ENCODE measurements at regions not wholly inside any gene's neighbourhood (a gene's known extent, or its start where the extent isn't known, plus 50 kb on each side); places are given as distances from the start of the nearest gene placed in this dataset.
A peak's percentile ranks its signal among the peaks of the same experiment; 100 is the strongest.
"Not testable (repeated sequence)": the region's sequence is repeated elsewhere in the genome, so short reads cannot be mapped to it uniquely, and the experiment has no call there.

- DNase-seq, result no peak
Observed at GRCh38 chr2:144924827-144925226, 404.9 kb upstream of the ZEB2 start.

DNA sequence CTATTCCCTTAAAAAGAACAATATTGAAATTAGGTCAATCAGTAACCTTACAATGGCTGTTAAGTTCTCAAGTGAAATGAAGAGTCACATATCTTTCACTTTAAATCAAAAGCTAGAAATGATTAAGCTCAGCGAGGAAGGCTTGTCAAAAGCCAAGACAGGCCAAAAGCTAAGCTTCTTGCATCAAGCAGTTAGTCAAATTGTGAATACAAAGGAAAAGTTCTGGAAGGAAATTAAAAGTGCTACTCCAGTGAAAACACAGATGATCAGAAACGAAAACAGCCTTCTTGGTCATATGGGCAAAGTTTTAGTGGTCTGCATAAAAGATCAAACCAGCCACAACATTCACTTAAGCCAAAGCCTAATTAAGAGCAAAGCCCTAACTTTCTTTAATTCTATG, 402.6 kb upstream of the ZEB2 start:
- peak in 1 of 5 experiments; percentile 58 for DNase-seq

DNA sequence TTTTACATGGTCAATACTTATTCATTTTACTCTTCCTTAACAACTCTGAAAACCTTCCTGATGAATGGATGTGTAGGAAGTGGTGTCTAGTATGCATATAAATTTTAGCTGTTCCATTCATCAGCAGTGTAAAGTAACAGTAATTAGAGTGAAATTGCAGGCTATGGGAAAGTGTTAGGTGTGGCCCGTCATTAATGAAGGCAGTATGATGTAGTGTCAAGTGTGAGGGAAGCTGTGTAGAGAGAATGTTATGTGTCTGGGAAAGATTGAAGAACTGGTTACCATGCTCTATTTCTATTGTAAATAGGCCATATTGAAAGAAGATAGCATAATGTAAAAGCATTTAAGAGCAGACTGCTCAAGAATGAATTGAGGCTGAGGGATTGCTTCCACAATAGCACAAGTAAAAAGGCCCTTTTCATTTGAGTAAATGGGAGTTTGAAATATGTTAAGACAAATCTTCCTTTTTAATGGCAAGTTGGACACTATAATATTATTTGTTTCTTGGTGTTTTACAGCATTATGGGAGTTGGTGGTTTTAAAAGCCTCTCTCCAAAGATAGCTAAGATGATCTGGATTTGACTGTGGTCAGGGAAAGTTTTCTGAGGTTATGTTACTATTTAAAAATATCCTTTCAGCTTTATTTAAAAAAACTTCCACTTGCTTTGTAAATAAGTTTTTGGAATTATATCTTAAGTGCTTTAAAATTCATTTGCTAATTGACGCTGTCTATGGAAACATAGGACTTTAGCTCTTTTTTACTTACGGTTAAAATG, 401.0 kb upstream of the ZEB2 start:
- no peak for DNase-seq

- DNase-seq, result no peak
Observed at GRCh38 chr2:144914622-144915318, 394.9 kb upstream of the ZEB2 start.

GRCh38 chr2:144914113-144914512, 394.2 kb upstream of the ZEB2 start:
- DNase-seq, result no peak

- DNase-seq, result no peak
Observed at GRCh38 chr2:144912206-144912605, 392.3 kb upstream of the ZEB2 start.

- DNase-seq, result no peak
Observed at GRCh38 chr2:144905956-144906355, 386.0 kb upstream of the ZEB2 start.

- no peak for DNase-seq
Observed at GRCh38 chr2:144904612-144905011, 384.7 kb upstream of the ZEB2 start.

DNA sequence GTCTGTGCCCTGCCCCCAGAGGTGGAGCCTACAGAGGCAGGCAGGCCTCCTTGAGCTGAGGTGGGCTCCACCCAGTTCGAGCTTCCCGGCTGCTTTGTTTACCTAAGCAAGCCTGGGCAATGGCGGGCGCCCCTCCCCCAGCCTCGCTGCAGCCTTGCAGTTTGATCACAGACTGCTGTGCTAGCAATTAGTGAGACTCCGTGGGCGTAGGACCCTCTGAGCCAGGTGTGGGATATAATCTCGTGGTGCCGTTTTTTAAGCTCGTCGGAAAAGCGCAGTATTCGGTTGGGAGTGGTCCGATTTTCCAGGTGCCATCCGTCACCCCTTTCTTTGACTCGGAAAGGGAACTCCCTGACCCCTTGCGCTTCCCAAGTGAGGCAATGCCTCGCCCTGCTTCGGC, 383.1 kb upstream of the ZEB2 start:
- DNase-seq, result not testable (repeated sequence)

- not testable (repeated sequence) for DNase-seq
Observed at GRCh38 chr2:144901386-144901785, 381.5 kb upstream of the ZEB2 start.

DNA sequence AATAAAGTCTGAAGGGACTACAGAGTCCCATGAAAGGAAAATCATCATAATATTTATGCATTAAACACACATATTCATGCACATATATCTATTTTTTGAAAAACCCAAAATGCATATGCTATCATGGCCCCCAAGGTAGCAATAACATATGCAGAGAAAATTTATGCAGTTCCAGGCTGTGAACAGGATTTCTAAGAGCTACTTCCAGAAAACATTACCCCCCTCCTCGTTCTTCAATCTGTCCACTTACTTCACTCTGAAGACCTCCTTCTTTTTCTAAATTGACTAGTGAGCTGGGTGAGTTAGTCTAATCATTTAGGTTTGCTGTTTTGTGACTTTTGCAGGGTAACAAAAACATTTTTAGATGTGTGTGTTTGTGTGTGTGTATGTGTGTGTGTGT, 376.4 kb upstream of the ZEB2 start:
- DNase-seq, result no peak

DNA sequence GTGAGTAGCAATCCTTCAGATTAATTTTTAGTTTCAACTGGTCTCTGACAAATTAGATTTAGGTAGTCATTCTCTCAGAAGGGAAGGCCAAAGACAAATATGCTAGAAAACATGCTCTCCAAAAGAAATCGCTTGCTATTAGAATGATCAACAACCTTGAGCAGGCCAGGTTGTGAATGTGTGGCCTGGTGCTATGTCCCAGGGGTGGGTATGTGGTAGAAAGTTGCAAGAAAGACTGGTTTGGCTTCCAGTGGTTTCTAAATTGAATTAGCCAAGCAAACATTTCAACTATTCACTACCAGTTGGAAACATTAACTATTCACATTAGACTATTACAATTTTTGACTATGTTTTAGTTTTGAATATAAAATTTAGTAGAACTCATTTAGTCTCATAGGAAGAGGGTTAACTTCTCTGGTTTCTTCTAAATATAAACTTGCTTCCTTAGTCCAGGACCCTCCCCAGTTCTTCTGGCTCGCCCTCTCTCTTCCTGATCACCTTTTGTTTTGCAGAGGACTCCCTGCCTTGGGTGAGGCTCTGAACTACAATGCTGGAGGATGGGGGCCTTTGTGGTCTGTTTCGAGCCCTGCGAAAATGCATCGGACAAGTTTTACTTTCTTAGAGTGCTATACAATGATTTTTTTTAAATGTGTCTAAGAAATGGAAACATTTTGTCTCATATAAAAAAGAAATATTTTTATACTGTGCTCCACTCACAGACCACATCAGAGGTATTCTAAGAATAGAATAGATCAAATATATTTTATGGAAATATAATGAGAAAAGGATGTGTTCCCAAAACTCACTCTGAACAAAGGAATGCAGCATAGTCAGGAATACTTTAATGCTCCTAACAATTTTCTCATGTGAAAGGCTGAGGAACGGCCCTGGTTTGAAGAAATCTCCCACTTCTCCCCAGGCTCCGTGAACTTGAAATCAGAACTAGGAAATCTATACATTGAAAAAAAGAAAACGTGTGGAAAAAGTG, 375.0 kb upstream of the ZEB2 start:
- DNase-seq, result no peak

DNA sequence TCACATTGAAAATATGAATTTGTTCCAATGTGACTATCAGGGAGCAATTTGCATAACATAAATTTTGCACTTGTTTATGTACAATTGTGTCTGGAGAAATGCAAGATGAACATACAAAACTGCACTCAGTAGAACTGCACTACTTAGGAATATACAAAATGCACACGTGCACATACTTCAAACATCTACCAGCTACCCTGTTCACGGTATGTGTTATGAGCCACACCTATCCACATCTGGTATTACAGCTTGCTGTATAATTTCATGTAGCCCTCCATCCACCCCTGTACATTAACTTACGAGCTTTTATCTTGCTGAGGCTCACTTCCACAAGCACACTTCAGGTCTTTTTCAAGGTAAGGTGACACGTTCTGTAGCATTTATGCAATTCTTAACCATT, 373.5 kb upstream of the ZEB2 start:
- DNase-seq, result no peak

- DNase-seq, result peak in 1 of 5 experiments; percentile 8
Observed at GRCh38 chr2:144890828-144891227, 370.9 kb upstream of the ZEB2 start.

DNA sequence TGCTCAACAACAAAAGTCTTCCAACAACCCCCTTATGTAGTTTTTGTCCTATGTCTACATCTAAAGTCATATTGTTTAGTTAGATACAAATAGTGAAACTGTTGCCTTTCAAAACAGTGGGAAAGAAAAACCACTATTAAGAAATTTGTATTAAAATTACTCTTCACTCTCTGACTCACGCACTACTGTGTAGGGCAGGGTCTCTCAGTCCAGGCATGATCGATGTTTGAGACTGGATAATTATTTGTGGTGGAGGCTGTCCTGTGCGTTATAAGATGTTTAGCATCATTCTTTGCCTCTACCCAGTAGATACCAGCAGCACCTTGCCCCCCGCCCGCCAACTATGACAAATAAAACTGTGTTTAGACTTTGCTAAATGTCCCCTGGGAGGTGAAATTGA, 369.4 kb upstream of the ZEB2 start:
- DNase-seq, result no peak

- DNase-seq, result no peak
Observed at GRCh38 chr2:144886862-144887261, 366.9 kb upstream of the ZEB2 start.

- DNase-seq, result no peak
Observed at GRCh38 chr2:144877893-144878292, 358.0 kb upstream of the ZEB2 start.

DNA sequence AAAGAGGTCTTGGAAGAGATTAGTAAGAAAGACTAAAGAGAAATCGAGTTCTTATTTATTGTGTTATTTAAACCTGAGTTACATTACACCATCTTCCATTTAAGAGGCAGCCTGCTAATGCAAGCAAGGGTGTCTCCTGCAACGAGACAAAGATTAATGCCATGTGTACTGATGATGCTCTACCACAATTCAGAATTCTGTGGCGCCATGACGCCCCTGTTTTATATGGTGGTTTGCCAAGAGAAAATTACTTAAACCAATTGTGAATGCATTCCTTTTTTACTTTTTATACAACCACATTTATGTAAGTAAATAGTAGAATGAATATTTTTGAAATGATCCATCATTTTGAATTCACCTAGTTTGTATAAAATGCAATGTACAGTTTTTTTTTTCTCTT, 356.1 kb upstream of the ZEB2 start:
- no peak for DNase-seq

DNA sequence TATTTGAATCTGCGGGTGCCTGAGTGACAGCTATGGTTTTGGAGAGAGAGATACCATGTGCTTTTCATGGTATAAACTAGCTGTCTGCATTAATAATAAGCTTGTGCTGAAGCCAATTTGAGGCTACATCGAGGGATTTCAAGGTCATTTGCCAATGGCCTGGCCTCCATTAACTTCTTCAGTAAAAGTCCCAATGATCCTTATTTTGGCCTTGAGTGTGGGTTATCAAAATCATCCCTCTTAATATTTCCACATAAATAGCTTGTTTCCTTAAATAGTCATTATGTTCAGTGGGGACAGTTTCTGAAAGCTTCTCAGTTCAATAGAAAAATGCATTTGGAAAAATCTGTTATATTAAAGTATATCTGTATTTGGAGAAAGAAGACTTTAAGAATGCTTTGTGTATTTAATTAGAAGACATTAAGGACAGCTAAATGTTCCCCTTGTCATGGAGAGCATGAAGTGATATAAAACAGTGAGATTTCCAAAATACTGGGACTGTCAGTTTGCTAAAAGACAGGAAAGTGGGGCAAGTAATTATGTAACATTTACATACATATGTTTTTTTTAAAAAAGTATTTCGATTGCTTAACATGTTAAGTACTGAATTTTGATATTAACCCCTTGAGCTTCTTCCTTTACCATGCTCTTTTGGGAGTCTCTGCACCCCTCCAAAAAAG, 355.5 kb upstream of the ZEB2 start:
- no peak for DNase-seq

GRCh38 chr2:144865670-144866069, 345.8 kb upstream of the ZEB2 start:
- no peak for DNase-seq

DNA sequence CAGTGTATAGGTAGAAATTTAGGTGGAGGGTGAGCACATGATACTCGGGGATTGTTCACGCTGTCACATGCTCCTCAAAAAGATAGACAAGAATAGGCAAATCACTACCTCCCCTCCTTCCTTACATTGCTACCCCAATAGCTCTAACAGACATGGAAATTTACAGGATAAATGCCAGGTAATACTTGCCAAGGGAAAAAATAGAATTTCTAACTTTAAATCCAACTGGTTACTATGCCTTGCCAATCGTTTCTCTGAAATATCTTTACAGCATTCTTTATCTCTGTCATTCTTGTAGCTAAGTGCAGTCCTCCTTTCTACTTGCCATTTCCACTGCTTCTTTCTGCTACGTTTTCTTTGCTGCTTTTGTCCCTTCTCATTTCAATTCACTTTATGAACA, 339.8 kb upstream of the ZEB2 start:
- DNase-seq, result no peak

DNA sequence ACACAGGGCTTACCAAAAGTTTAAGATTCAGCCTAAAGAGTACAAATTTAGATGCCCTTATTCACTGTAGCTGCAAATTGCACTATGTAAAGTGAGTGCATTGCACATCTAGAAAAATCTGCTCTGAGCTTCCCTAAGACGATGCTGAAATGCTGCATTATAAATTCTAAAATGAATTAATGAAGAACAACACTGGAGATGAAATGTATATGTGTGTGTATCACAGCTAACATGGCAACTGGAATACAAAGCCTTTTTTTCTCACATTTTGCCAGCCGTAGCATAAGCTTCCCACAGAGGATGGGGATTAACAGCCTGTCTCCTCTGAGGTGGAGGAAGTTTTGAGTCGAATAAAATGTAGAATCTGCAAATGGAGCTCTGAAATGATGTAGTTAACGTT, 338.3 kb upstream of the ZEB2 start:
- no peak for DNase-seq

DNA sequence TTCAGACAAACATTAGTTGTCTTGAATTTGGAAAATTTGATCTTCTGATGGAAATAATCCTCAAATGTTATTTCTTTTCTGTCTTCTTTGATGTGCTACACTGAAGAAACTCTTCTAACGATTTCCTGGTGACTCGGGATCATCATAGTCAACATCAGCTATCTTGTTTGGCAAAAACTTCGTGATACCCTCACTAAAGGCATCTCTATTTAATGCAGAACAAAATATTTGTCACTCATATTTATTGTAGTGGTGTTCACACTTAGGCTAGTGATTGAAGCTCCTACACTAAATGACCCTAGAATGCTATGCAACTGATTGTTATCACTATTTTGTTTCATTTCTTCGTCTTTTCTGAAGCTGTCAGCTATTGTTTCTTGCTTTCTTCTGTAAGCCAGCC, 334.7 kb upstream of the ZEB2 start:
- DNase-seq, result no peak

Measured in T-helper 2 cell (primary cell).